Spleen (tissue), 11 donors: ENCODE measurements at regions not wholly inside any gene's neighbourhood (a gene's known extent, or its start where the extent isn't known, plus 50 kb on each side); places are given as distances from the start of the nearest gene placed in this dataset.
"Not testable (repeated sequence)": the region's sequence is repeated elsewhere in the genome, so short reads cannot be mapped to it uniquely, and the experiment has no call there.

Source experiments
- DNase-seq: peaks from one replicate; pipeline ENCODE4 v3.0.0-alpha.2; 2020
- H3K27ac ChIP-seq, 8 donors: fragments of 200-600 bp; sonication (generic) in 7 of 8; 1 replicate in 4 of 8; 2 replicates in 4 of 8; pipeline versions ENCODE4 v1.5.0 to v1.8.0; 2016 to 2021; ENCODE audit warnings: inconsistent platforms in 4 of 8, mild to moderate bottlenecking in 4 of 8, moderate library complexity in 1 of 8
- H3K27me3 ChIP-seq, 7 donors: fragments of 200-600 bp; sonication (generic) in 6 of 7; replicated peaks in 1 of 7; 1 replicate in 4 of 7; 2 replicates in 3 of 7; pipeline versions ENCODE4 v1.5.0 to v1.8.0; 2016 to 2021; ENCODE audit warnings: inconsistent platforms in 3 of 7, mild to moderate bottlenecking in 1 of 7
- H3K36me3 ChIP-seq, 6 donors: fragments of 200-600 bp; sonication (generic) in 5 of 6; 1 replicate in 4 of 6; 2 replicates in 2 of 6; pipeline versions ENCODE4 v1.5.0 to v1.8.0; 2016 to 2021; ENCODE audit warnings: inconsistent platforms in 2 of 6
- H3K4me1 ChIP-seq, 6 donors: fragments of 200-600 bp; sonication (generic) in 5 of 6; 1 replicate in 3 of 6; 2 replicates in 3 of 6; pipeline versions ENCODE4 v1.5.0 to v1.8.0; 2016 to 2021; ENCODE audit warnings: inconsistent platforms in 3 of 6
- H3K4me3 ChIP-seq, 8 donors: fragments of 200-600 bp; sonication (generic) in 7 of 8; 1 replicate in 4 of 8; 2 replicates in 4 of 8; pipeline versions ENCODE4 v1.5.0 to v1.8.0; 2016 to 2021; ENCODE audit warnings: inconsistent platforms in 4 of 8, mild to moderate bottlenecking in 4 of 8, moderate library complexity in 2 of 8
- H3K9me3 ChIP-seq, 8 donors: fragments of 200-600 bp; sonication (generic) in 7 of 8; 1 replicate in 4 of 8; 2 replicates in 4 of 8; pipeline versions ENCODE4 v1.5.0 to v1.8.0; 2016 to 2021; ENCODE audit warnings: inconsistent platforms in 4 of 8
- CTCF ChIP-seq, 11 experiments: fragments of 200-600 bp in 7 of 11; fragments of 450-650 bp in 4 of 11; sonication (generic) in 4 of 11; IDR thresholded peaks in 8 of 11; conservative IDR thresholded peaks in 3 of 11; 1 replicate in 7 of 11; 2 replicates in 4 of 11; pipeline versions ENCODE4 v1.4.0 to v1.8.0; 2016 to 2021; ENCODE audit warnings: antibody characterized with exemption in 11 of 11, inconsistent platforms in 4 of 11, mild to moderate bottlenecking in 1 of 11
- POLR2A ChIP-seq, 3 donors: fragments of 450-650 bp; IDR thresholded peaks; one replicate each; pipeline ENCODE4 v1.5.1; 2017; ENCODE audit warnings: antibody characterized with exemption in 3 of 3, mild to moderate bottlenecking in 1 of 3
- POLR2AphosphoS5 ChIP-seq, 3 donors: sonication (generic); formaldehyde crosslinking; IDR thresholded peaks; one replicate each; pipeline ENCODE4 v1.5.1; 2017; ENCODE audit warnings: antibody characterized with exemption in 3 of 3
- WGBS, 5 donors: extraction: QIAGEN DNeasy Blood & Tissue Kit in 3 of 5; methylation state at CpG; one replicate each; pipeline versions ENCODE4 v1.1.5 to v1.1.7; 2013 to 2018; 5-methylcytosine and 5-hydroxymethylcytosine counted together
- intact Hi-C: fragments of 100-400 bp; cut with DNase I; formaldehyde crosslinking; loops from one replicate; pipeline ENCODE4 v1.15.0; 2023; ENCODE audit warnings: low total_unique reads
- donor health status: healthy with polysubstance abuse.
- donor health status: DM: no; HTN: no; CAD: no; lungs with moderate emphysema.
- donor health status: DM: no; HTN: no; CAD: no.
- donor health status: Bipolar disorder and iron deficiency.
- donor health status: healthy.
- donor health status: DM: no; HTN: no; CAD: no.
- donor health status: DM: yes; HTN: yes; CAD: no.

- TF ChIP-seq POLR2AphosphoS5 (IDR thresholded peaks at IDR 0.05) (no peak), POLR2A (IDR thresholded peaks at IDR 0.05) (no peak), CTCF (IDR thresholded peaks at IDR 0.05 in 8 of 11, conservative IDR thresholded peaks at IDR 0.05 in 3 of 11) (no peak)
Measured at GRCh38 chr13:83117046-83117445, 765.2 kb downstream of the SLITRK1 start.

GRCh38 chr13:83101574-83102247 lies 780.6 kb downstream of the SLITRK1 start:
- WGBS, 5 donors = 80 to 92% (median 86%) methylated on average over 3 to 5 of the region's 5 CpGs
- H3K4me1 ChIP-seq, H3K27me3 ChIP-seq, H3K4me3 ChIP-seq, DNase-seq, H3K27ac ChIP-seq, intact Hi-C loops, H3K36me3 ChIP-seq: not testable (repeated sequence)
- peaks cover 0 to 15% (median 0%) of the 10 kb centered on the region in 8 donors for H3K9me3 ChIP-seq

More at GRCh38 chr13:83117046-83117445, 765.2 kb downstream of the SLITRK1 start:
- H3K4me1 ChIP-seq = no peaks in the 10 kb centered on the region
- H3K9me3 ChIP-seq = no peaks in the 10 kb centered on the region
- no peaks in the 10 kb centered on the region for H3K36me3 ChIP-seq
- no peaks in the 10 kb centered on the region for H3K27me3 ChIP-seq
- DNase-seq = no peak
- intact Hi-C loops = no loop called here
- no peak overlapping the region for H3K27ac ChIP-seq
- H3K4me3 ChIP-seq = no peak overlapping the region
- 73 to 92% (median 82%) methylated on average over 4 of the region's 4 CpGs for WGBS, 5 donors

- Histone ChIP-seq H3K36me3 (no peaks in the 10 kb centered on the region), H3K9me3 (peaks cover 0 to 6% (median 0%) of the 10 kb centered on the region in 8 donors), H3K27ac (no peak overlapping the region), H3K4me3 (no peak overlapping the region), H3K4me1 (no peaks in the 10 kb centered on the region), H3K27me3 (no peaks in the 10 kb centered on the region)
- TF ChIP-seq POLR2AphosphoS5 (IDR thresholded peaks at IDR 0.05) (no peak), POLR2A (IDR thresholded peaks at IDR 0.05) (no peak), CTCF (IDR thresholded peaks at IDR 0.05 in 8 of 11, conservative IDR thresholded peaks at IDR 0.05 in 3 of 11) (no peak)
- WGBS, 5 donors = 67 to 82% (median 75%) methylated on average over 1 of the region's 1 CpG
- intact Hi-C loops = no loop called here
- no peak for DNase-seq
Measured at GRCh38 chr13:83100237-83100636, 782.0 kb downstream of the SLITRK1 start.

- Histone ChIP-seq H3K4me1 (no peaks in the 10 kb centered on the region), H3K36me3 (no peaks in the 10 kb centered on the region), H3K27ac (no peak overlapping the region), H3K4me3 (no peak overlapping the region), H3K9me3 (peaks cover 0 to 35% (median 22%) of the 10 kb centered on the region in 8 donors), H3K27me3 (no peaks in the 10 kb centered on the region)
- DNase-seq = no peak
- intact Hi-C loops = no loop called here
- TF ChIP-seq POLR2A (IDR thresholded peaks at IDR 0.05) (no peak), CTCF (IDR thresholded peaks at IDR 0.05 in 8 of 11, conservative IDR thresholded peaks at IDR 0.05 in 3 of 11) (no peak), POLR2AphosphoS5 (IDR thresholded peaks at IDR 0.05) (no peak)
- WGBS, 5 donors = 45 to 95% (median 92%) methylated on average over 1 of the region's 1 CpG
Measured at GRCh38 chr13:83088858-83089257, 793.4 kb downstream of the SLITRK1 start.
